ENCODE measurements at regions not wholly inside any gene's neighbourhood (a gene's known extent, or its start where the extent isn't known, plus 50 kb on each side); places are given as distances from the start of the nearest gene placed in this dataset.
"Not testable (repeated sequence)": the region's sequence is repeated elsewhere in the genome, so short reads cannot be mapped to it uniquely, and the experiment has no call there.

DNA sequence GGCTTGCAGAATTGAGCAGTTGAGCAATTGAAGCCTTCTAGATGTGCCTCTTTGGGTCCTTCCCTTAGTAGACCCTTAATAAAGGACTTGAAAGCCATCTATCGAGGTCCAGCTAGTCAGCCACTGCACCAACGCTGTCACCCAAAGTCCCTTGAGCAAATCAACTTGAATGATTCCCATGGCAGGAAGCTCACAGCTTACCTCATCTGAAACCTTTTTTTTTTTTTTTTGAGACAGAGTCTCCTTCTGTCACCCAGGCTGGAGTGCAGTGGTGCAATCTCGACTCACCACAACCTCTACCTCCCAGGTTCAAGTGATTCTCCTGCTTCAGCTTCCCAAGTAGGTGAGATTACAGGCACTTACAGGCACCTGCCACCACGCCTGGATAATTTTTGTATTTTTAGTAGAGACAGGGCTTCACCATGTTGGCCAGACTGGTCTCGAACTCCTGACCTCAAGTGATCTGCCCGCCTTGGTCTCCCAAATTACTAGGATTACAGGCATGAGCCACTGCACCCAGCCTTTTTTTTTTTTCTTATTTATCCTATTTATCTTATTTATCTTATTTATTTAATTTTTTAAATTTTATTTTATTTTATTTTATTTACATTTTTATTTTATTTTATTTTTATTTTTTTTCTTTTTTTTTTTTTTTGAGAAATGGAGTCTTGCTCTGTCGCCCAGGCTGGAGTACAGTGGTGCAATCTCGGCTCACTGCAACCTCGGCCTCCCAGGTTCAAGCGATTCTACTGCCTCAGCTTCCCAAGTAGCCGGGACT, 143.8 kb downstream of the NUFIP1 start:
- TF ChIP-seq, protein P1, sequence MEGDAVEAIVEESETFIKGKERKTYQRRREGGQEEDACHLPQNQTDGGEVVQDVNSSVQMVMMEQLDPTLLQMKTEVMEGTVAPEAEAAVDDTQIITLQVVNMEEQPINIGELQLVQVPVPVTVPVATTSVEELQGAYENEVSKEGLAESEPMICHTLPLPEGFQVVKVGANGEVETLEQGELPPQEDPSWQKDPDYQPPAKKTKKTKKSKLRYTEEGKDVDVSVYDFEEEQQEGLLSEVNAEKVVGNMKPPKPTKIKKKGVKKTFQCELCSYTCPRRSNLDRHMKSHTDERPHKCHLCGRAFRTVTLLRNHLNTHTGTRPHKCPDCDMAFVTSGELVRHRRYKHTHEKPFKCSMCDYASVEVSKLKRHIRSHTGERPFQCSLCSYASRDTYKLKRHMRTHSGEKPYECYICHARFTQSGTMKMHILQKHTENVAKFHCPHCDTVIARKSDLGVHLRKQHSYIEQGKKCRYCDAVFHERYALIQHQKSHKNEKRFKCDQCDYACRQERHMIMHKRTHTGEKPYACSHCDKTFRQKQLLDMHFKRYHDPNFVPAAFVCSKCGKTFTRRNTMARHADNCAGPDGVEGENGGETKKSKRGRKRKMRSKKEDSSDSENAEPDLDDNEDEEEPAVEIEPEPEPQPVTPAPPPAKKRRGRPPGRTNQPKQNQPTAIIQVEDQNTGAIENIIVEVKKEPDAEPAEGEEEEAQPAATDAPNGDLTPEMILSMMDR (conservative IDR thresholded peaks at IDR 0.05; ENCODE audit: low read depth, low read length): not testable (repeated sequence)
- TF ChIP-seq EZH2 (IDR thresholded peaks at IDR 0.05; ENCODE audit: low read length, unreplicated experiment): not testable (repeated sequence)

Data from PC-3 (cell line).